ENCODE measurements at regions not wholly inside any gene's neighbourhood (a gene's known extent, or its start where the extent isn't known, plus 50 kb on each side); places are given as distances from the start of the nearest gene placed in this dataset.

- Histone ChIP-seq H3K27ac (ENCODE audit: low read depth, low read length, poor library complexity, severe bottlenecking) (no peak overlapping the region), H3K27me3 (replicated peaks; ENCODE audit: insufficient read depth, low read depth, low read length, poor library complexity) (no peaks in the 10 kb centered on the region), H3K9me3 (ENCODE audit: low read depth, low read length, poor library complexity, severe bottlenecking) (no peaks in the 10 kb centered on the region), H3K4me1 (ENCODE audit: insufficient read depth, low read length, poor library complexity, severe bottlenecking) (no peaks in the 10 kb centered on the region), H3K4me3 (ENCODE audit: low read depth, low read length, poor library complexity, severe bottlenecking) (no peak overlapping the region), H3K36me3 (ENCODE audit: insufficient read depth, low read length, poor library complexity, severe bottlenecking) (no peaks in the 10 kb centered on the region)
- no peak for DNase-seq (ENCODE audit: low spot score)
- TF ChIP-seq EZH2 (IDR thresholded peaks at IDR 0.05; ENCODE audit: borderline replicate concordance, low read depth, low read length, poor library complexity, severe bottlenecking) (no peak), CTCF (conservative IDR thresholded peaks at IDR 0.05; ENCODE audit: low read depth, low read length) (no peak)
- POLR2A ChIA-PET (ENCODE audit: low non-redundant PET): no interaction called here
- BruUV-seq (replicated peaks): no TSS peak
- intact Hi-C loops (cut with micrococcal nuclease; ENCODE audit: unreplicated experiment): no loop called here
- CTCF ChIA-PET: no interaction called here
These were observed 497.4 kb upstream of the MEIS1 start for GRCh38 chr2:65937379-65938160.

- POLR2A ChIA-PET (ENCODE audit: low non-redundant PET): interaction anchor here (0.6 kb wide), 1 partner anchor 14 kb away, joined by 3 read pairs; no protein-coding TSS in a partner anchor
- no peak for DNase-seq (ENCODE audit: low spot score)
- CTCF ChIA-PET: no interaction called here
- H3K27ac ChIP-seq (ENCODE audit: low read depth, low read length, poor library complexity, severe bottlenecking): no peak overlapping the region
- H3K27me3 ChIP-seq (replicated peaks; ENCODE audit: insufficient read depth, low read depth, low read length, poor library complexity): no peaks in the 10 kb centered on the region
- no TSS peak for BruUV-seq (replicated peaks)
- no peaks in the 10 kb centered on the region for H3K36me3 ChIP-seq (ENCODE audit: insufficient read depth, low read length, poor library complexity, severe bottlenecking)
- intact Hi-C loops (cut with micrococcal nuclease; ENCODE audit: unreplicated experiment): no loop called here
- TF ChIP-seq CTCF (conservative IDR thresholded peaks at IDR 0.05; ENCODE audit: low read depth, low read length): no peak
- no peak for TF ChIP-seq EZH2 (IDR thresholded peaks at IDR 0.05; ENCODE audit: borderline replicate concordance, low read depth, low read length, poor library complexity, severe bottlenecking)
- H3K4me3 ChIP-seq (ENCODE audit: low read depth, low read length, poor library complexity, severe bottlenecking): no peak overlapping the region
- H3K4me1 ChIP-seq (ENCODE audit: insufficient read depth, low read length, poor library complexity, severe bottlenecking): no peaks in the 10 kb centered on the region
- H3K9me3 ChIP-seq (ENCODE audit: low read depth, low read length, poor library complexity, severe bottlenecking): no peaks in the 10 kb centered on the region
These were observed 499.8 kb upstream of the MEIS1 start for GRCh38 chr2:65934992-65935629.

- POLR2A ChIA-PET (ENCODE audit: low non-redundant PET): no interaction called here
- no peak for TF ChIP-seq CTCF (conservative IDR thresholded peaks at IDR 0.05; ENCODE audit: low read depth, low read length)
- no peak for TF ChIP-seq EZH2 (IDR thresholded peaks at IDR 0.05; ENCODE audit: borderline replicate concordance, low read depth, low read length, poor library complexity, severe bottlenecking)
- no TSS peak for BruUV-seq (replicated peaks)
- intact Hi-C loops (cut with micrococcal nuclease; ENCODE audit: unreplicated experiment): no loop called here
- no peaks in the 10 kb centered on the region for H3K36me3 ChIP-seq (ENCODE audit: insufficient read depth, low read length, poor library complexity, severe bottlenecking)
- H3K4me1 ChIP-seq (ENCODE audit: insufficient read depth, low read length, poor library complexity, severe bottlenecking): no peaks in the 10 kb centered on the region
- DNase-seq (ENCODE audit: low spot score): no peak
- H3K27me3 ChIP-seq (replicated peaks; ENCODE audit: insufficient read depth, low read depth, low read length, poor library complexity): no peaks in the 10 kb centered on the region
- CTCF ChIA-PET: no interaction called here
- H3K9me3 ChIP-seq (ENCODE audit: low read depth, low read length, poor library complexity, severe bottlenecking): no peaks in the 10 kb centered on the region
- no peak overlapping the region for H3K27ac ChIP-seq (ENCODE audit: low read depth, low read length, poor library complexity, severe bottlenecking)
- H3K4me3 ChIP-seq (ENCODE audit: low read depth, low read length, poor library complexity, severe bottlenecking): no peak overlapping the region
These were observed 500.2 kb upstream of the SPRED2 start for GRCh38 chr2:65932571-65932970.
